Uterus (tissue), 3 donors: ENCODE measurements at regions not wholly inside any gene's neighbourhood (a gene's known extent, or its start where the extent isn't known, plus 50 kb on each side); places are given as distances from the start of the nearest gene placed in this dataset.
A peak's percentile ranks its signal among the peaks of the same experiment; 100 is the strongest.

Experiments
- DNase-seq, 2 donors: peaks; one replicate each; pipeline ENCODE4 v3.0.0-alpha.2; 2019 to 2020
- H3K27ac ChIP-seq, 2 donors: fragments of 200-600 bp; sonication (generic); 1 replicate in 1 of 2; 2 replicates in 1 of 2; pipeline ENCODE4 v1.5.1; 2016 to 2018
- H3K27me3 ChIP-seq, 2 donors: fragments of 200-600 bp; sonication (generic); one replicate each; pipeline ENCODE4 v1.5.1; 2018 to 2019; ENCODE audit warnings: control low read depth in 1 of 2
- H3K36me3 ChIP-seq, 2 donors: fragments of 200-600 bp; sonication (generic); one replicate each; pipeline ENCODE4 v1.5.1; 2019; ENCODE audit warnings: control low read depth in 1 of 2
- H3K4me1 ChIP-seq, 2 donors: fragments of 200-600 bp; sonication (generic); one replicate each; pipeline ENCODE4 v1.5.1; 2018 to 2019; ENCODE audit warnings: control low read depth in 1 of 2
- H3K4me3 ChIP-seq, 2 donors: fragments of 200-600 bp; sonication (generic); 1 replicate in 1 of 2; 2 replicates in 1 of 2; pipeline ENCODE4 v1.5.1; 2018 to 2019; ENCODE audit warnings: mild to moderate bottlenecking in 1 of 2
- H3K9me3 ChIP-seq, 2 donors: fragments of 200-600 bp; sonication (generic); one replicate each; pipeline ENCODE4 v1.5.1; 2019; ENCODE audit warnings: control low read depth in 1 of 2
- POLR2A ChIP-seq, 2 donors: fragments of 450-650 bp; IDR thresholded peaks; one replicate each; pipeline ENCODE4 v1.6.1; 2016; ENCODE audit warnings: antibody characterized with exemption in 2 of 2, mild to moderate bottlenecking in 1 of 2, moderate library complexity in 1 of 2
- intact Hi-C: fragments of 100-400 bp; cut with DNase I; formaldehyde crosslinking; loops from one replicate; pipeline ENCODE4 v1.15.1; 2023; ENCODE audit warnings: low total_unique reads
- TF ChIP-seq, protein P1 (sequence below), 4 experiments: fragments of 200-600 bp in 2 of 4; fragments of 450-650 bp in 2 of 4; sonication (generic) in 2 of 4; IDR thresholded peaks; one replicate each; pipeline ENCODE4 v1.5.1; 2016 to 2019; ENCODE audit warnings: antibody characterized with exemption in 4 of 4, mild to moderate bottlenecking in 2 of 4, moderate library complexity in 1 of 4
- donor health status: DM: yes; HTN: yes; CAD: no.

DNA sequence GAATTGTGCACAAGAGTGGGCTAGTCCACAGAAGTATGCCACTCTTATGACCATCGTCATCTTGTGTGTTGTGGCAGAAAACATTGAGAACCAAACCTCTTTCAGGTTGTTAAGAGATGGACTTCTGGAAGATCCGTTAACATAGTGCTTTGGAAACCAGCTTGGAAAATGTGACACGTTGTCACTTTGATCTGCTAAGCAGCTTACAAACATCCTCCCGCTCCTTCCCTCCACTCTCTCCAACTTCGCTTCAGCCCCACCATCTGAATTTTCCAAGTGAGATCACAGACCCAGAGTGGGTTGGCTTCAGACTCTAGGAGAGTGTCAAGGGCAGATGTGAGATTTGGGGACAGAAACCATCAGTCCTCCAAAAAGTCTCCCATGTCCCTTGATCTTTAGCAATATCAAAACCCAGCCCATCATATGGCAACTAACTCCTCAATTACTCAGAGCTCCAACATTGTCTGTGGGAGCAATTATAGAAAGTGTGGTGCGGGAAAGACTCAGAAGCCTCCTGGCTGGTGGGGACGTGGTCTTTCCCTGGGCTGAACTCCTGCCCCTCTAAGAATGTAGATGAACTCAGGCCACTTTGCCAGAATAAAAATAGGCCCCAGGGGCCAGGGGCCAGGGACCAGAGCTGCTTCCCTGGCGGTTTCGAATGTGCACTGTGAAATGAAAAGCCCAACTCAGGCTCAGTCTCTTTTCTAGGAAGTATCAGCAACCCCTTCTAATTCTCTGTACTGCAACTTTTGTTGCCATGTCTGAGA, 129.5 kb downstream of the SLC38A6 start:
- Histone ChIP-seq H3K4me1 (no peaks in the 10 kb centered on the region), H3K36me3 (no peaks in the 10 kb centered on the region), H3K9me3 (no peaks in the 10 kb centered on the region), H3K27ac (no peak overlapping the region), H3K27me3 (no peaks in the 10 kb centered on the region), H3K4me3 (no peak overlapping the region)
- TF ChIP-seq, protein P1, sequence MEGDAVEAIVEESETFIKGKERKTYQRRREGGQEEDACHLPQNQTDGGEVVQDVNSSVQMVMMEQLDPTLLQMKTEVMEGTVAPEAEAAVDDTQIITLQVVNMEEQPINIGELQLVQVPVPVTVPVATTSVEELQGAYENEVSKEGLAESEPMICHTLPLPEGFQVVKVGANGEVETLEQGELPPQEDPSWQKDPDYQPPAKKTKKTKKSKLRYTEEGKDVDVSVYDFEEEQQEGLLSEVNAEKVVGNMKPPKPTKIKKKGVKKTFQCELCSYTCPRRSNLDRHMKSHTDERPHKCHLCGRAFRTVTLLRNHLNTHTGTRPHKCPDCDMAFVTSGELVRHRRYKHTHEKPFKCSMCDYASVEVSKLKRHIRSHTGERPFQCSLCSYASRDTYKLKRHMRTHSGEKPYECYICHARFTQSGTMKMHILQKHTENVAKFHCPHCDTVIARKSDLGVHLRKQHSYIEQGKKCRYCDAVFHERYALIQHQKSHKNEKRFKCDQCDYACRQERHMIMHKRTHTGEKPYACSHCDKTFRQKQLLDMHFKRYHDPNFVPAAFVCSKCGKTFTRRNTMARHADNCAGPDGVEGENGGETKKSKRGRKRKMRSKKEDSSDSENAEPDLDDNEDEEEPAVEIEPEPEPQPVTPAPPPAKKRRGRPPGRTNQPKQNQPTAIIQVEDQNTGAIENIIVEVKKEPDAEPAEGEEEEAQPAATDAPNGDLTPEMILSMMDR (IDR thresholded peaks at IDR 0.05): no peak
- TF ChIP-seq POLR2A (IDR thresholded peaks at IDR 0.05): no peak
- intact Hi-C loops: no loop called here
- DNase-seq: no peak

DNA sequence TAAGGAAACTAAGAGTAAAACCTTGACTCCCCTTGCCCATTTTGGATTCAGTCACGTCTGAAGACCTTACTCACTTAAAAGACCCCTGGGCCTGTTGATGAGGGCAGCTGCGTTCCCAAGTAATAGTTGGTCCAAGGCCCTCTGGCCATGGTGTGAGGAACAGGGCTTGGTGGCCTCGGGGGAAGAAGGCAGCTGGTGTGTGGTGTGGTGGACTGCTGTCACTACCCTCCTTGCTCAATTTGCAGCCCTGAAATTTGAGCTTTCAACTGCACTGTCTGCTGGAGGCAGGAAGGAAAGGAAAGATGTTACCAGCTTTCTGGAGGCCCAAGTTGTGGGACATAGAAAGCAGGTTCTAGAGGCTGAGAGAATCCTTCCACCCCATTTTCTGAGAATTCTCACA, 128.2 kb downstream of the SLC38A6 start:
- no peak overlapping the region for H3K4me3 ChIP-seq
- no peaks in the 10 kb centered on the region for H3K9me3 ChIP-seq
- no peaks in the 10 kb centered on the region for H3K27me3 ChIP-seq
- no peak for TF ChIP-seq POLR2A (IDR thresholded peaks at IDR 0.05)
- TF ChIP-seq, protein P1 (IDR thresholded peaks at IDR 0.05): no peak
- no peaks in the 10 kb centered on the region for H3K36me3 ChIP-seq
- intact Hi-C loops: no loop called here
- no peaks in the 10 kb centered on the region for H3K4me1 ChIP-seq
- H3K27ac ChIP-seq: no peak overlapping the region
- DNase-seq: no peak

DNA sequence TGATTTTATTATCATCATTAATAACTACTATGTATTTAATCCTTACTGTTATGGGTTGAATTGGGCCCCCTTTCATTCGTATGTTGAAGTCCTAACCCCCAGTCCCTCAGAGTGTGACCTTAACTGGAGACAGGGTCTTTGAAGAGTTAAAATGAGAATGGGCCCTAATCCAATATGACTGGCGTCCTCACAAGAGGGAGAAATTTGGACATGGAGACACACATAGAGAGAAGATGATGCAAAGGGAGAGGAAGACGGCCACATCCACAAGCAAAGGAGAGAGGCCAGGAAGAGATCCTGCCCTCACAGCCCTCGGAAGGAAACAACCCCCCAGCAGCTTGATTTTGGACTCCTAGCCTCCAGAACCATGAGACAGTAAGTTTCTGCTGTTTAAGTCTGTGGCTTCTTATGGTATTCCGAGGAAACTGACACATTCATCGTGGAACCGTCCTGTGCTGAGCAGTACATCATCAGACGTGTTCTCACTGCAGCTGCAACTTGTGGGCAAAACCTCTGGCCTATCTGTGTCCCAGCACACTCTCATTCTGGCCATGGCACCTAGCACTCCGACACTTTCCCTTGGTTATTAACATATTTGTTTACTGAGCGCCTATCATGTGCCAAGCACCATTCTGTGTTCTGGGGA, 127.6 kb downstream of the SLC38A6 start:
- H3K27ac ChIP-seq: no peak overlapping the region
- H3K9me3 ChIP-seq: no peaks in the 10 kb centered on the region
- no peak for DNase-seq

DNA sequence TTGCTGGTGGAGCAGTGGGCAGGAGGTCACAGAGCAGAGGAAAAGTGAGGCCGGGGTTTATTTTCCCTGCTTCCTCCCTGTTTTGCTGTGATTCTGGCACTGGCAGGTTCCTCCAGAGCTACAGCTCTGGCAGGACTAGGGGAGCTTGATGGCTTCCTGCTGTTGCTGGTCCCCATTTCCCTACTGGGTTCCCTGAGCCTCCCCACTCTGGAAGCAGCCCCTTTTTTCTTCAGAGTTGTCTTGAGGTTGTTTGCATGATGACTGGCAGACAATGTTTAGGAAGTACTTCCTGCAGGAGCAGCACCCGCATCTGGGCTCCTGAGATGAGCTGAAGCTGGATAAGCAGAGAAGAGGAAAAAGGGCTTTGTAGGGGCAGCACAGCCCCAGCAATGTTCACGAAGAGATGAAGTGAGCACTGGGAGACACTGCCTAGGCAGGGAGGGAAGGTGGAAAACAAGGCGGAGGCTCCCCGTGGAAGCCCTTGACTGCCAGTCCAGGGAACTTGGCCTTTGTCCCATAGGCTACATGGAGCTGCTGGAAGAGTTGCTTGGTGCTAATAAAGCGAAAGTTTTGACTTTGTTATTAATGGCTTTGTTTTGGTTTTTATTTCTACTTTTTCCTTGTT, 126.9 kb downstream of the SLC38A6 start:
- Histone ChIP-seq H3K27ac (peak overlapping the region in 1 of 2 donors; percentile 39), H3K4me3 (no peak overlapping the region), H3K27me3 (no peaks in the 10 kb centered on the region), H3K4me1 (no peaks in the 10 kb centered on the region), H3K36me3 (no peaks in the 10 kb centered on the region), H3K9me3 (no peaks in the 10 kb centered on the region)
- intact Hi-C loops: no loop called here
- no peak for TF ChIP-seq POLR2A (IDR thresholded peaks at IDR 0.05)
- TF ChIP-seq, protein P1 (IDR thresholded peaks at IDR 0.05): no peak
- no peak for DNase-seq

More for the DNA sequence above, 127.6 kb downstream of the SLC38A6 start:
- no peak for TF ChIP-seq POLR2A (IDR thresholded peaks at IDR 0.05)
- TF ChIP-seq, protein P1 (IDR thresholded peaks at IDR 0.05): no peak
- H3K36me3 ChIP-seq: no peaks in the 10 kb centered on the region
- intact Hi-C loops: no loop called here
- H3K4me3 ChIP-seq: no peak overlapping the region
- H3K4me1 ChIP-seq: no peaks in the 10 kb centered on the region
- no peaks in the 10 kb centered on the region for H3K27me3 ChIP-seq
